ENCODE measurements at regions not wholly inside any gene's neighbourhood (a gene's known extent, or its start where the extent isn't known, plus 50 kb on each side); places are given as distances from the start of the nearest gene placed in this dataset.

DNA sequence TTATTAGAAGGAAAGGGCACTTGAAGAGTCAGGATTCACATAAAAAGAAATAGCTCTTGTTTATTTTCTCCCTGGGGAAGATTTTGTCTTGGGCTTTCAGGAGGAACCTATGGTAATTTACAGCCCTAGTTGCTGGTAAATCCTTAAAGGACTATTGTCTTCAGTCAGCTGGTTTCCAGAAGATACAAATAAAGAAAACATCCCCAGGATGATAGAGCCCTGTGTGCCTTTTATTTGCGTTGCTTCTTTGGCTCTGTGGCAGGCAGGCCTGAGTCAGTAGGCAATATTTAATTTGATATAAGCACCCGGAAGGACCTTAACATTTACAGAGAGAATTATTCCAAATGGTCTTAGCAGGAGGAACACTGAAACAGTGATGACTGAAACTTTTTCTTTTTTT lies 131.0 kb upstream of the SLC34A2 start:
- TF ChIP-seq, protein P1, sequence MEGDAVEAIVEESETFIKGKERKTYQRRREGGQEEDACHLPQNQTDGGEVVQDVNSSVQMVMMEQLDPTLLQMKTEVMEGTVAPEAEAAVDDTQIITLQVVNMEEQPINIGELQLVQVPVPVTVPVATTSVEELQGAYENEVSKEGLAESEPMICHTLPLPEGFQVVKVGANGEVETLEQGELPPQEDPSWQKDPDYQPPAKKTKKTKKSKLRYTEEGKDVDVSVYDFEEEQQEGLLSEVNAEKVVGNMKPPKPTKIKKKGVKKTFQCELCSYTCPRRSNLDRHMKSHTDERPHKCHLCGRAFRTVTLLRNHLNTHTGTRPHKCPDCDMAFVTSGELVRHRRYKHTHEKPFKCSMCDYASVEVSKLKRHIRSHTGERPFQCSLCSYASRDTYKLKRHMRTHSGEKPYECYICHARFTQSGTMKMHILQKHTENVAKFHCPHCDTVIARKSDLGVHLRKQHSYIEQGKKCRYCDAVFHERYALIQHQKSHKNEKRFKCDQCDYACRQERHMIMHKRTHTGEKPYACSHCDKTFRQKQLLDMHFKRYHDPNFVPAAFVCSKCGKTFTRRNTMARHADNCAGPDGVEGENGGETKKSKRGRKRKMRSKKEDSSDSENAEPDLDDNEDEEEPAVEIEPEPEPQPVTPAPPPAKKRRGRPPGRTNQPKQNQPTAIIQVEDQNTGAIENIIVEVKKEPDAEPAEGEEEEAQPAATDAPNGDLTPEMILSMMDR (IDR thresholded peaks at IDR 0.05; ENCODE audit: insufficient read depth, low read depth, low read length, missing control alignments): no peak
- H3K4me3 ChIP-seq (ENCODE audit: low read length): no peak overlapping the region
- DNase-seq (ENCODE audit: low read depth): no peak

DNA sequence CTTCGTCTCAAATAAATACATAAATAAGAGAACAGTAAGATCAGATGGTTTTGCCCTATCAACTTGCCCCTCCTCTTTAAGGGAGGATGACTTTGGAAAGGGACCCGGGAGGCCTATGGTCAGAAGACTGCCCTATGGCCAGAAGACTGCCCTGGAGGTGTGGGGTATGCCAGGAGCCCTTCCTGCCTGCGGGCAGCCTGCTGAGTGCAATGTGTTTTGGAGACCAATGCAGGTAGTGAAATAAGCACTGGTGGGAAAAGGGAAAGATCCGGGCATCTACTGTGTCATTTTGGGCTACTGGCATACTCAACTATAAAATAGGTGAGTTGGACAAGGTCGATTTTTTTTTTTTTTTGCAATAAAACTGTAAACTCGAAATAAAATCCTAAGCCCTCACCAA lies 129.8 kb upstream of the SLC34A2 start:
- TF ChIP-seq, protein P1 (IDR thresholded peaks at IDR 0.05; ENCODE audit: insufficient read depth, low read depth, low read length, missing control alignments): no peak
- H3K4me3 ChIP-seq (ENCODE audit: low read length): no peak overlapping the region
- no peak for DNase-seq (ENCODE audit: low read depth)

DNA sequence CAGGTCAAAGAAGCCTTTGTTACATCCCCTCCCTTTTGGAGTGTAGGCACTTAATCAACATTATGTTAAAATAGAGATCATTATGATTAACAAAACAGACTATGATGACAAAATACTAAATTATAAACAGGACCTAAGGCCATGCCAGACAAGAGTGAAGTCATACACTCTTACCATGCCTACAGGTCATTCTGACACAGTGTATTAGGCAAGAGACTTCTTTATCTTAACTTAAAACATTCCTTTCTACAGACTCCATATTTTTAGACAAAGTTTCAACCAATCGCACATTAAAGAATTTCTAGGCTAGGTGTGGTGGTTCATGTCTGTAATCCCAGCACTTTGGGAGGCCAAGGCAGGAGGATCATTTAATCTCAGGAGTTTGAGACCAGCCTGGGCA lies 128.6 kb upstream of the SLC34A2 start:
- peak; percentile 46 for DNase-seq (ENCODE audit: low read depth)
- TF ChIP-seq, protein P1 (IDR thresholded peaks at IDR 0.05; ENCODE audit: insufficient read depth, low read depth, low read length, missing control alignments): no peak
- H3K4me3 ChIP-seq (ENCODE audit: low read length): no peak overlapping the region

DNA sequence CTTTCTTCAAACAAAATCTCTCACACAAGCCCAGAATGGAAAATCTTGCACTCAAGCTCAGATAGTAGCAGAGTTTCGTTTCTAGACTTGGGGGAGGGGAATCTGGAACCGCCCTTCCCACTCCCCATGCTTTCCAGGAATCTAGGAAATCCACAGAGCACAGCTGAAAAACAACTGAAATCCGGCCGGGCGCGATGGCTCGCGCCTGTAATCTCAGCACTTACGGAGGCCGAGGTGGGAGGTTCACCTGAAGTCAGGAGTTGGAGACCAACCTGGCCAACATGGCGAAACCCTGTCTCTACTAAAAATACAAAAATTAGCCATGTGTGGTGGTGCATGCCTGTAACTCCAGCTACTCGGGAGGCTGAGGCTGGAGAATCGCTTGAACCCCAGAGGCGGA lies 127.3 kb upstream of the SLC34A2 start:
- TF ChIP-seq, protein P1 (IDR thresholded peaks at IDR 0.05; ENCODE audit: insufficient read depth, low read depth, low read length, missing control alignments): no peak
- no peak for DNase-seq (ENCODE audit: low read depth)
- H3K4me3 ChIP-seq (ENCODE audit: low read length): no peak overlapping the region

DNA sequence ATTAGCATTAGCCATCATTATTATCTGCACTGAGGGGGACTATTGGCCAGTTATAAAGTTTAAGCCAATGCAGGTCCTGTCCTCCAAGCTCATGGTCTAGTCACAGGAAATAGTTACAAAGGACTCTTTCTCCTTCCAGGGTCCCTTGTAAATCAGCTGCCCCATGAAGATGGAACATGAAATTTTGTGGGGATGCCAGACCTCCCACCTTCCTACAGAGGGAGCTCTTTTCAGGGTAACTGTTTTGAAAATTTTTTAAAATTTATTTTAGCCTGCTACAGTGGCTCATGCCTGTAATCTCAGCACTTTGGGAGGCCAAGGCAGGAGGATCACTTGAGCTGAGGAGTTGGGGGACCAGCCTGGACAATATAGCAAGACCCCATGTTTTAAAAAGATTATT lies 124.4 kb upstream of the SLC34A2 start:
- DNase-seq (ENCODE audit: low read depth): no peak
- H3K4me3 ChIP-seq (ENCODE audit: low read length): no peak overlapping the region
- TF ChIP-seq, protein P1 (IDR thresholded peaks at IDR 0.05; ENCODE audit: insufficient read depth, low read depth, low read length, missing control alignments): peak; percentile 40

DNA sequence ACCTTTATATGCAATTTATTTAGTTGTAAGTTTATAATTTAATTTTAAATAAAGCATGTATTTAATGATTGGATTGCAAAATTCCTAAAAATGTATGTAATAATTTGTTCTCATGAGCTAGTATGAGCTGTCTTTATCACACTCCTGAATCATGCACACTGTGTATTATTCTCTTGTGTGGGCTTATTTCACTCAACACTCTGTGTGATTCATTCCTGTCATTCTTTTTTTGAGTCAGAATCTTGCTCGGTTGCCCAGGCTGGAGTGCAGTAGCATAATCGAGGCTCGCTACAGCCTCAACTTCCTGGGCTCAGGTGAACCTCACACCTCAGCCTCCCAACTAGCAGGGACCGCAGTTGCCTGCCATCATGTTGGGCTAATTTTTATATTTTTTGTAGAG lies 123.1 kb upstream of the SLC34A2 start:
- TF ChIP-seq, protein P1 (IDR thresholded peaks at IDR 0.05; ENCODE audit: insufficient read depth, low read depth, low read length, missing control alignments): no peak
- DNase-seq (ENCODE audit: low read depth): peak; percentile 57
- no peak overlapping the region for H3K4me3 ChIP-seq (ENCODE audit: low read length)

DNA sequence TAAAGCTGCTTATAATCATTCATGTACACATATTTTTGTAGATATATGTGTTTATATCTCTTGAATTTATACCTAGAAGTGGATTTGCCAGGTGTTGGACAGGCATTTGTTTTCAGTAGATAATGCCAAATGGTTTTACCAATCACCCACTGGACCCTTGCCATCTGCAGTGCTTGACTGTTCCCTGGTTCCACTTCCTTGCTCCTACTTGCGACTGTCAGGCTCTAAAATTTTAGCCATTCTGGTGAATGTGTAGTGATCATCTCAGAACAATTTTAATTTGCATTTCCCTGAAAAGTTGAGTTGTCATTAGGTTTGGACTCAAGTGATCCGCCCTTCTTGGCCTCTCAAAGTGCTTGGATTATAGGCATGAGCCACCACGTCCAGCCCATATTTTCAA lies 122.4 kb upstream of the SLC34A2 start:
- no peak overlapping the region for H3K4me3 ChIP-seq (ENCODE audit: low read length)
- no peak for DNase-seq (ENCODE audit: low read depth)
- TF ChIP-seq, protein P1 (IDR thresholded peaks at IDR 0.05; ENCODE audit: insufficient read depth, low read depth, low read length, missing control alignments): no peak
